Thyroid gland (tissue), 4 donors: ENCODE measurements at regions not wholly inside any gene's neighbourhood (a gene's known extent, or its start where the extent isn't known, plus 50 kb on each side); places are given as distances from the start of the nearest gene placed in this dataset.

Experiments used
- POLR2A ChIP-seq, 2 donors: fragments of 450-650 bp; IDR thresholded peaks; one replicate each; pipeline ENCODE4 v1.6.1; 2017; ENCODE audit warnings: antibody characterized with exemption in 2 of 2, mild to moderate bottlenecking in 2 of 2, moderate library complexity in 1 of 2
- TF ChIP-seq, protein P1 (sequence below), 6 experiments: fragments of 200-600 bp in 3 of 6; fragments of 450-650 bp in 3 of 6; sonication (generic) in 3 of 6; IDR thresholded peaks; one replicate each; pipeline ENCODE4 v1.5.1; 2016 to 2019; ENCODE audit warnings: antibody characterized with exemption in 6 of 6, mild to moderate bottlenecking in 2 of 6, inconsistent platforms in 1 of 6, moderate library complexity in 1 of 6

DNA sequence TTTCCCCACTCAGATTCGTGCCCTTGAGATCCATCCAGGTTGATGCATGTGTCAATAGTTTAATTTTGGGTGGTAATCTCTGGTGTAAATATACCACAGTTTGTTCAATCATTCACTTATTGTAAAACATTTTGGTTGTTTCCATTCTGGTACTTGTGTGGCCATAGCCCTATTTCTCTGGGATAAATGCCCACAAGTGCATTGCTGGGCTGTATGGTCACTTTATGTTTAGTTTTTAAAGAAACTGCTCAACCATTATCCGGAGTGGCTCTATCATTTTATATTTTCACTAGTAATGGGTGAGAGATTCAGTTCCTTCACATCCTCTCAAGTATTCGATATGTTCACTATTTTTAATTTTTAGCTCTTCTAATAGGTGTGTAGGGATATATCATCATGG is 60.7 kb upstream of the RNF24 start:
- TF ChIP-seq, protein P1, sequence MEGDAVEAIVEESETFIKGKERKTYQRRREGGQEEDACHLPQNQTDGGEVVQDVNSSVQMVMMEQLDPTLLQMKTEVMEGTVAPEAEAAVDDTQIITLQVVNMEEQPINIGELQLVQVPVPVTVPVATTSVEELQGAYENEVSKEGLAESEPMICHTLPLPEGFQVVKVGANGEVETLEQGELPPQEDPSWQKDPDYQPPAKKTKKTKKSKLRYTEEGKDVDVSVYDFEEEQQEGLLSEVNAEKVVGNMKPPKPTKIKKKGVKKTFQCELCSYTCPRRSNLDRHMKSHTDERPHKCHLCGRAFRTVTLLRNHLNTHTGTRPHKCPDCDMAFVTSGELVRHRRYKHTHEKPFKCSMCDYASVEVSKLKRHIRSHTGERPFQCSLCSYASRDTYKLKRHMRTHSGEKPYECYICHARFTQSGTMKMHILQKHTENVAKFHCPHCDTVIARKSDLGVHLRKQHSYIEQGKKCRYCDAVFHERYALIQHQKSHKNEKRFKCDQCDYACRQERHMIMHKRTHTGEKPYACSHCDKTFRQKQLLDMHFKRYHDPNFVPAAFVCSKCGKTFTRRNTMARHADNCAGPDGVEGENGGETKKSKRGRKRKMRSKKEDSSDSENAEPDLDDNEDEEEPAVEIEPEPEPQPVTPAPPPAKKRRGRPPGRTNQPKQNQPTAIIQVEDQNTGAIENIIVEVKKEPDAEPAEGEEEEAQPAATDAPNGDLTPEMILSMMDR (IDR thresholded peaks at IDR 0.05) = no peak
- TF ChIP-seq POLR2A (IDR thresholded peaks at IDR 0.05) = no peak
